ENCODE measurements at regions not wholly inside any gene's neighbourhood (a gene's known extent, or its start where the extent isn't known, plus 50 kb on each side); places are given as distances from the start of the nearest gene placed in this dataset.

- DNase-seq (ENCODE audit: extremely low spot score, unreplicated experiment) = no peak
- Mint-ChIP-seq H3K9me3 (ENCODE audit: unreplicated experiment) (no peaks in the 10 kb centered on the region), H3K36me3 (ENCODE audit: unreplicated experiment) (no peaks in the 10 kb centered on the region), H3K4me1 (ENCODE audit: unreplicated experiment) (peaks cover 5% of the 10 kb centered on the region), H3K27ac (ENCODE audit: unreplicated experiment) (no peak overlapping the region), H3K27me3 (ENCODE audit: unreplicated experiment) (peaks cover 2% of the 10 kb centered on the region), H3K4me3 (ENCODE audit: unreplicated experiment) (no peak overlapping the region)
- no peak for TF ChIP-seq CTCF (IDR thresholded peaks at IDR 0.05)
Observed at GRCh38 chr4:1562371-1562770, 121.7 kb downstream of the FAM53A start.

GRCh38 chr4:1561286-1561990, 122.7 kb downstream of the FAM53A start:
- DNase-seq (ENCODE audit: extremely low spot score, unreplicated experiment) = no peak
- no peaks in the 10 kb centered on the region for H3K9me3 Mint-ChIP-seq (ENCODE audit: unreplicated experiment)
- peaks cover 5% of the 10 kb centered on the region for H3K4me1 Mint-ChIP-seq (ENCODE audit: unreplicated experiment)
- no peak for TF ChIP-seq CTCF (IDR thresholded peaks at IDR 0.05)
- H3K27ac Mint-ChIP-seq (ENCODE audit: unreplicated experiment) = no peak overlapping the region
- H3K27me3 Mint-ChIP-seq (ENCODE audit: unreplicated experiment) = peaks cover 2% of the 10 kb centered on the region
- no peak overlapping the region for H3K4me3 Mint-ChIP-seq (ENCODE audit: unreplicated experiment)
- H3K36me3 Mint-ChIP-seq (ENCODE audit: unreplicated experiment) = no peaks in the 10 kb centered on the region

GRCh38 chr4:1559896-1560650, 124.0 kb downstream of the FAM53A start:
- Mint-ChIP-seq H3K4me1 (ENCODE audit: unreplicated experiment) (peaks cover 5% of the 10 kb centered on the region), H3K4me3 (ENCODE audit: unreplicated experiment) (no peak overlapping the region), H3K27ac (ENCODE audit: unreplicated experiment) (no peak overlapping the region), H3K27me3 (ENCODE audit: unreplicated experiment) (peaks cover 2% of the 10 kb centered on the region), H3K9me3 (ENCODE audit: unreplicated experiment) (no peaks in the 10 kb centered on the region), H3K36me3 (ENCODE audit: unreplicated experiment) (no peaks in the 10 kb centered on the region)
- no peak for DNase-seq (ENCODE audit: extremely low spot score, unreplicated experiment)
- no peak for TF ChIP-seq CTCF (IDR thresholded peaks at IDR 0.05)

- no peaks in the 10 kb centered on the region for H3K9me3 Mint-ChIP-seq (ENCODE audit: unreplicated experiment)
- H3K36me3 Mint-ChIP-seq (ENCODE audit: unreplicated experiment) = no peaks in the 10 kb centered on the region
- DNase-seq (ENCODE audit: extremely low spot score, unreplicated experiment) = no peak
- no peak overlapping the region for H3K27ac Mint-ChIP-seq (ENCODE audit: unreplicated experiment)
- no peak for TF ChIP-seq CTCF (IDR thresholded peaks at IDR 0.05)
- H3K4me3 Mint-ChIP-seq (ENCODE audit: unreplicated experiment) = no peak overlapping the region
- H3K27me3 Mint-ChIP-seq (ENCODE audit: unreplicated experiment) = peaks cover 2% of the 10 kb centered on the region
- peaks cover 5% of the 10 kb centered on the region for H3K4me1 Mint-ChIP-seq (ENCODE audit: unreplicated experiment)
Observed at GRCh38 chr4:1558205-1558604, 125.9 kb downstream of the FAM53A start.

GRCh38 chr4:1557221-1557597, 126.9 kb downstream of the FAM53A start:
- no peak overlapping the region for H3K27ac Mint-ChIP-seq (ENCODE audit: unreplicated experiment)
- peaks cover 5% of the 10 kb centered on the region for H3K4me1 Mint-ChIP-seq (ENCODE audit: unreplicated experiment)
- no peaks in the 10 kb centered on the region for H3K9me3 Mint-ChIP-seq (ENCODE audit: unreplicated experiment)
- no peak overlapping the region for H3K4me3 Mint-ChIP-seq (ENCODE audit: unreplicated experiment)
- TF ChIP-seq CTCF (IDR thresholded peaks at IDR 0.05) = no peak
- peaks cover 2% of the 10 kb centered on the region for H3K27me3 Mint-ChIP-seq (ENCODE audit: unreplicated experiment)
- no peaks in the 10 kb centered on the region for H3K36me3 Mint-ChIP-seq (ENCODE audit: unreplicated experiment)
- no peak for DNase-seq (ENCODE audit: extremely low spot score, unreplicated experiment)
